H54 (cell line): ENCODE measurements at regions not wholly inside any gene's neighbourhood (a gene's known extent, or its start where the extent isn't known, plus 50 kb on each side); places are given as distances from the start of the nearest gene placed in this dataset.
"Not testable (repeated sequence)": the region's sequence is repeated elsewhere in the genome, so short reads cannot be mapped to it uniquely, and the experiment has no call there.

Source experiments
- DNase-seq: peaks from one replicate; pipeline ENCODE4 v3.0.0; 2011; ENCODE audit warnings: low spot score, mixed read lengths; ENCODE audit not compliant: insufficient read length
- FAIRE-seq: peaks from 3 replicates; lab custom pipeline; 2011; peaks lifted over from hg19 to GRCh38; lab: Jason Lieb, UNC
- POLR2A ChIP-seq: IDR thresholded peaks from 2 replicates; pipeline ENCODE4 v1.6.1; 2011; ENCODE audit warnings: low read depth, mild to moderate bottlenecking, low read length

- DNase-seq (no peak), FAIRE-seq (no peak)
- no peak for TF ChIP-seq POLR2A
Measured at GRCh38 chr7:131042269-131043160, 285.2 kb upstream of the MKLN1 start.

- DNase-seq (no peak), FAIRE-seq (no peak)
- no peak for TF ChIP-seq POLR2A
Measured at GRCh38 chr7:131045526-131045925, 282.1 kb upstream of the MKLN1 start.

DNA sequence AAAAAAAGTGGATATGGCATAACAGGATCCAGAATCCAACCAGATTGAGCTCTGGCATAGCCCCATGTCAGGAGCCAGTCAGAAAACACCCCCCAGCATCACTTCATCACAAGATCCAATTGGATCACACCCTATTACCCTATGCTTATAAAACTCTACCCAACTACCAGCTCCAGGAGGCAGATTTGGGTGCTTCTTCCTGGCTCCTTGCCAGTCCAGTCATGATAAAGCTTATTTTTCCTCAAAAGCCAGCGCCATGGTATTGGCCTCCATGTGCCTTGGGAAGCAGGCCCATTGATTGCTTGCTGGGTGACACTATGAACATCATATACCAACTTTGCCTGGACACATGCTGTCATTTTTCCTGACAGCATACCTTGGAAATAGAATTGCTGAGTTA lies 281.4 kb upstream of the MKLN1 start:
- DNase-seq (no peak), FAIRE-seq (no peak)
- TF ChIP-seq POLR2A = no peak

DNA sequence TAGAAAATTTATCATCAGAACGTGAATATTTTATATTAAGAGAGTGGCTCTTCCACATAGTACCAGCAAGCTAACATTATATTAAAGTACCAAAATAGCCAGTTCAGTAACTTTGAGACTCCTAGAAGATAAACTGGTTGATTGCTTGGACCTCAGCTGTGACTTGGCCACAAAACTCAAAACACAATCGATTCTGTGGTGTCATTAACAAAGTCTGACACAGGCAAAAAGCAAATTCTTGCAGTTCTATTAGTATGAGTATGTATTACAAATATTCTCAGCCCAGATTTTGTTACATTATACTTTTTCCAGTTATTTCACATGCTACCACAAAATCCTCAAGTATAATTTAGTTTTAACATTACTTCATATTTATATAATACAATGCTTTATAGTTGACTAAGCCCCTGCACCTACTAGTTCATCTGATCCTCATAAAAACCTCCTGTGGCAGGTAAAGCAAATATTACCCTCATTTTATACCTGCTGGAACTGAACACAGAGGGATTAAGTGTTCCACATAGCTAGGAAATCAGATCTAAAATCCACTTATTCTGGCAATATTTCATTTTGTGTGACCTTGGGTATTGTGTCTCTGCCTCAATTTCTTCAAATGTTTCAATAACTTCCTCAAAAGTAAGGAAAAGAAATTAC lies 279.9 kb upstream of the MKLN1 start:
- FAIRE-seq (no peak), DNase-seq (no peak)
- TF ChIP-seq POLR2A = no peak

- TF ChIP-seq POLR2A = no peak
- DNase-seq = no peak
- no peak for FAIRE-seq
Measured at GRCh38 chr7:131051304-131051703, 276.4 kb upstream of the MKLN1 start.

DNA sequence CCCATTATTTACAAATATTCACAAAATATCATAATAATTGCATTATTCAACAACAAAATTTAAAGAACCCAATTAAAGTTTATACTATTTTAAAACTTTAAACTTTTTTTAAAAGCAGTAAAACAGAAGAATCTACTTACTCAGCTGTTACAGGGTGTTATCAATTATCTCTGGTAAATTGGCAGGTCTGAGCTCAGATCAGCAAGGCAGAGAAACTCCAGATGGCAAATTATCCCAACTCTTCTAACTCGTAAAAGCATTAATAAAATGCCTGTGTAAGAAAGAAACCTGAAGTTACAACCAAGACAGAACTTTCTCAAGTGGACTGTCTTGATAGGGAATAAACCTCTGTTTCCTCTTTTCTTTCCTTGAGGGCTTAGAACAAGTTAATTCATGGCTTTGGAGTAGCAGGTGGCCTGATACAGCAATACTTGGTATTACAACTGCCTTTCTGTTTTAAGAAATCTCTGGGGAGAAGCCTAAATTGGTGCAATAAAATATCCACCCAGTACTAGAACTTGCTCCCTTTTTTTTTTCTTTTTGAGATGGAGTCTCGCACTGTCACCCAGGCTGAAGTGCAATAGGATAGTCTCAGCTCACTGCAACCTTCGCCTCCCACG lies 275.3 kb upstream of the MKLN1 start:
- no peak for DNase-seq
- no peak for FAIRE-seq
- no peak for TF ChIP-seq POLR2A

- DNase-seq = no peak
Measured at GRCh38 chr7:131056007-131056406, 271.7 kb upstream of the MKLN1 start.

GRCh38 chr7:131057015-131057793 lies 270.5 kb upstream of the MKLN1 start:
- no peak for DNase-seq
- TF ChIP-seq POLR2A = no peak
- FAIRE-seq = no peak

More at GRCh38 chr7:131056007-131056406, 271.7 kb upstream of the MKLN1 start:
- no peak for FAIRE-seq
- TF ChIP-seq POLR2A = no peak

- FAIRE-seq (no peak), DNase-seq (no peak)
- TF ChIP-seq POLR2A = no peak
Measured at GRCh38 chr7:131057794-131058070, 269.9 kb upstream of the MKLN1 start.

- not testable (repeated sequence) for DNase-seq, FAIRE-seq
Measured at GRCh38 chr7:131058561-131059288, 269.0 kb upstream of the MKLN1 start.

DNA sequence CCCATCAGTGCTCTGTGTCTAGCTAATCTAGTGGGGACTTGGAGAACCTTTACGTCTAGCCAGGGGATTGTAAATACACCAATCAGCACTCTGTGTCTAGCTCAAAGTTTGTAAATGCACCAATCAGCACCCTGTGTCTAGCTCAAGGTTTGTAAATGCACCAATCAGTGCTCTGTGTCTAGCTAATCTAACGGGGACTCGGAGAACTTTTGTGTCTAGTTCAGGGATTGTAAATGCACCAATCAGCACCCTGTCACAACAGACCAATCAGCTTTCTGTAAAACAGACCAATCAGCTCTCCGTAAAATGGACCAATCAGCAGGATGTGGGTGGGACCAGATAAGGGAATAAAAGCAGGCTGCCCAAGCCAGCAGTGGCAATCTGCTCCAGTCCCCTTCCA lies 268.3 kb upstream of the MKLN1 start:
- FAIRE-seq, DNase-seq: not testable (repeated sequence)

- DNase-seq = no peak
- no peak for TF ChIP-seq POLR2A
- FAIRE-seq = no peak
Measured at GRCh38 chr7:131061158-131061557, 266.5 kb upstream of the MKLN1 start.

GRCh38 chr7:131061818-131062217 lies 265.9 kb upstream of the MKLN1 start:
- FAIRE-seq (no peak), DNase-seq (no peak)
- TF ChIP-seq POLR2A = no peak

DNA sequence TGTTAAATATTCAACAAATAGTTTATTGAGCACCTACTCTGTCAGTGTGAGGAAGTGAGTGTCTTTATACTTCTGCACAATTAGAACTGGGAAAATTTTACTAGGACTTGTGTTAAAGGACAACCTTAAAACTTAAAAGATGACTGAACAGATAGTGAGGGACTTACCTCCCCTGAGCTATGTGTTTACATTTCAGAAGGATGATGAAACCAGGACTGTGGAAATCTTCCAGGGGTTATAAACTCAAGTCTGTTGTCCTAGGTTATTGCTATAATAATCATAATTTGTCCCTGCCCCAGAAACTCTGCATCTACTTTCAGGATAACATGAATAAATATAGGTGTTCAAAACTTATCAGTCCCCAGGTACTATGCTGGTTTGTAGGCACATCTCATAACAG lies 261.0 kb upstream of the MKLN1 start:
- FAIRE-seq (peak; percentile 11), DNase-seq (no peak)
- TF ChIP-seq POLR2A = no peak
